Hepatocyte (in vitro differentiated cells): ENCODE measurements at regions not wholly inside any gene's neighbourhood (a gene's known extent, or its start where the extent isn't known, plus 50 kb on each side); places are given as distances from the start of the nearest gene placed in this dataset.

Experiments
- DNase-seq: peaks from one replicate; pipeline ENCODE4 v3.0.0-alpha.2; 2016; ENCODE audit warnings: low spot score
- H2AFZ ChIP-seq: fragments of 200-600 bp; sonication (generic); 2 replicates; pipeline ENCODE4 v1.6.0; 2016; ENCODE audit warnings: antibody characterized with exemption, mild to moderate bottlenecking
- H3K27ac ChIP-seq: fragments of 200-600 bp; sonication (generic); 2 replicates; pipeline ENCODE4 v1.5.1; 2016; ENCODE audit warnings: mild to moderate bottlenecking
- H3K27me3 ChIP-seq: fragments of 200-600 bp; sonication (generic); 2 replicates; pipeline ENCODE4 v1.6.1; 2016
- H3K36me3 ChIP-seq: fragments of 200-600 bp; sonication (generic); replicated peaks from 2 replicates; pipeline ENCODE4 v1.5.1; 2016; ENCODE audit warnings: low read depth; ENCODE audit not compliant: insufficient read depth
- H3K4me1 ChIP-seq: fragments of 200-600 bp; sonication (generic); 2 replicates; pipeline ENCODE4 v1.5.1; 2016; ENCODE audit warnings: mild to moderate bottlenecking, moderate library complexity; ENCODE audit not compliant: insufficient read depth
- H3K4me2 ChIP-seq: fragments of 200-600 bp; sonication (generic); 2 replicates; pipeline ENCODE4 v1.6.0; 2016
- H3K4me3 ChIP-seq: fragments of 200-600 bp; sonication (generic); 2 replicates; pipeline ENCODE4 v1.5.1; 2016; ENCODE audit warnings: mild to moderate bottlenecking
- H3K79me2 ChIP-seq: fragments of 200-600 bp; sonication (generic); 2 replicates; pipeline ENCODE4 v1.6.0; 2017; ENCODE audit warnings: mild to moderate bottlenecking
- H3K9me2 ChIP-seq: fragments of 200-600 bp; sonication (generic); replicated peaks from 2 replicates; pipeline ENCODE4 v1.6.0; 2017; ENCODE audit warnings: mild to moderate bottlenecking; ENCODE audit not compliant: insufficient read depth
- H3K9me3 ChIP-seq: fragments of 200-600 bp; sonication (generic); 2 replicates; pipeline ENCODE4 v1.5.1; 2016; ENCODE audit warnings: low read depth, mild to moderate bottlenecking
- H4K20me1 ChIP-seq: fragments of 200-600 bp; sonication (generic); 2 replicates; pipeline ENCODE4 v1.6.0; 2016; ENCODE audit warnings: mild to moderate bottlenecking; ENCODE audit not compliant: insufficient read depth, poor library complexity, severe bottlenecking
- EZH2 ChIP-seq: fragments of 200-600 bp; sonication (generic); IDR thresholded peaks from 2 replicates; pipeline ENCODE4 v1.6.1; 2016; ENCODE audit warnings: antibody characterized with exemption, mild to moderate bottlenecking, borderline replicate concordance
- EZH2phosphoT487 ChIP-seq: fragments of 200-600 bp; sonication (generic); IDR thresholded peaks from one replicate; pipeline ENCODE4 v1.6.1; 2018; ENCODE audit warnings: antibody characterized with exemption, mild to moderate bottlenecking, low read depth, moderate library complexity; ENCODE audit not compliant: unreplicated experiment, severe bottlenecking
- WGBS: methylation state at CpG from one replicate; pipeline ENCODE4 v1.1.6; 2016; ENCODE audit warnings: low lambda C conversion rate; ENCODE audit errors: missing lambda C conversion rate; 5-methylcytosine and 5-hydroxymethylcytosine counted together
- TF ChIP-seq, protein P1 (sequence below): fragments of 200-600 bp; sonication (generic); IDR thresholded peaks from 2 replicates; pipeline ENCODE4 v1.5.1; 2016; ENCODE audit warnings: antibody characterized with exemption, mild to moderate bottlenecking; ENCODE audit not compliant: poor library complexity

- Histone ChIP-seq H3K4me1 (no peaks in the 10 kb centered on the region), H4K20me1 (no peaks in the 10 kb centered on the region), H3K9me3 (no peaks in the 10 kb centered on the region), H3K4me2 (no peak overlapping the region), H3K27me3 (no peaks in the 10 kb centered on the region), H3K9me2 (no peaks in the 10 kb centered on the region), H2AFZ (no peak overlapping the region), H3K27ac (no peak overlapping the region), H3K36me3 (no peaks in the 10 kb centered on the region), H3K79me2 (no peaks in the 10 kb centered on the region), H3K4me3 (no peak overlapping the region)
- TF ChIP-seq EZH2, result no peak
- no peak for TF ChIP-seq EZH2phosphoT487
- TF ChIP-seq, protein P1, sequence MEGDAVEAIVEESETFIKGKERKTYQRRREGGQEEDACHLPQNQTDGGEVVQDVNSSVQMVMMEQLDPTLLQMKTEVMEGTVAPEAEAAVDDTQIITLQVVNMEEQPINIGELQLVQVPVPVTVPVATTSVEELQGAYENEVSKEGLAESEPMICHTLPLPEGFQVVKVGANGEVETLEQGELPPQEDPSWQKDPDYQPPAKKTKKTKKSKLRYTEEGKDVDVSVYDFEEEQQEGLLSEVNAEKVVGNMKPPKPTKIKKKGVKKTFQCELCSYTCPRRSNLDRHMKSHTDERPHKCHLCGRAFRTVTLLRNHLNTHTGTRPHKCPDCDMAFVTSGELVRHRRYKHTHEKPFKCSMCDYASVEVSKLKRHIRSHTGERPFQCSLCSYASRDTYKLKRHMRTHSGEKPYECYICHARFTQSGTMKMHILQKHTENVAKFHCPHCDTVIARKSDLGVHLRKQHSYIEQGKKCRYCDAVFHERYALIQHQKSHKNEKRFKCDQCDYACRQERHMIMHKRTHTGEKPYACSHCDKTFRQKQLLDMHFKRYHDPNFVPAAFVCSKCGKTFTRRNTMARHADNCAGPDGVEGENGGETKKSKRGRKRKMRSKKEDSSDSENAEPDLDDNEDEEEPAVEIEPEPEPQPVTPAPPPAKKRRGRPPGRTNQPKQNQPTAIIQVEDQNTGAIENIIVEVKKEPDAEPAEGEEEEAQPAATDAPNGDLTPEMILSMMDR, result no peak
- 91% methylated on average over 2 of the region's 2 CpGs for WGBS
- no peak for DNase-seq
Measured at GRCh38 chrX:98114021-98114420, 1230.3 kb downstream of the RPA4 start.

DNA sequence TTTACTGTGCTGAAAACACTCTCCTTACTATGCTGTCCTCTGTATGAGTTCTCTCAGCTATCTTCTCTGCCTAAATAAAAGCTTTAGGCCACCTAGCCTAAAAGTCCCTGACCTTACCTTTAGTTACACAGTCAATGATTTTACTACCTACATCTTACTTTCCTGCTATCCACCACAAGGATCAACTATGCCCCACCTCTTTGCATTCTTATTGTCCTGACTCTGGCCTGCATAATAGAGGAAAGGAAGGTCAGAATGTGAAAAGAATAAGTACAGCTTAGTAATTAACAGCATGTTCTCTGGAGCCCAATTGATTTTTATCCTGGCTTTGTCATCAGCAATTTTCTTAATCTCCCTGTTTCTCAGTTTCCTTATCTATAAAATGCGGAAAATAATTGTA is 1257.8 kb downstream of the RPA4 start:
- Histone ChIP-seq H3K27ac (no peak overlapping the region), H3K9me3 (no peaks in the 10 kb centered on the region), H3K79me2 (no peaks in the 10 kb centered on the region), H3K4me3 (no peak overlapping the region), H4K20me1 (no peaks in the 10 kb centered on the region), H3K27me3 (no peaks in the 10 kb centered on the region), H3K36me3 (no peaks in the 10 kb centered on the region), H2AFZ (no peak overlapping the region), H3K4me1 (no peaks in the 10 kb centered on the region), H3K4me2 (no peak overlapping the region), H3K9me2 (no peaks in the 10 kb centered on the region)
- no peak for DNase-seq
- TF ChIP-seq, protein P1, result no peak
- no peak for TF ChIP-seq EZH2phosphoT487
- WGBS, result 62% methylated on average over 1 of the region's 1 CpG

GRCh38 chrX:98191003-98191402 is 1307.3 kb downstream of the RPA4 start:
- no peaks in the 10 kb centered on the region for H3K79me2 ChIP-seq
- H3K4me2 ChIP-seq, result no peak overlapping the region
- no peaks in the 10 kb centered on the region for H3K9me3 ChIP-seq
- H3K4me1 ChIP-seq, result no peaks in the 10 kb centered on the region
- H3K36me3 ChIP-seq, result no peaks in the 10 kb centered on the region
- H3K9me2 ChIP-seq, result no peaks in the 10 kb centered on the region
- no peak for DNase-seq
- H3K27me3 ChIP-seq, result no peaks in the 10 kb centered on the region
- no peak overlapping the region for H3K4me3 ChIP-seq
- WGBS, result 84% methylated on average over 1 of the region's 1 CpG
- no peak overlapping the region for H3K27ac ChIP-seq
- no peak overlapping the region for H2AFZ ChIP-seq
- TF ChIP-seq EZH2phosphoT487, result no peak
- no peaks in the 10 kb centered on the region for H4K20me1 ChIP-seq

DNA sequence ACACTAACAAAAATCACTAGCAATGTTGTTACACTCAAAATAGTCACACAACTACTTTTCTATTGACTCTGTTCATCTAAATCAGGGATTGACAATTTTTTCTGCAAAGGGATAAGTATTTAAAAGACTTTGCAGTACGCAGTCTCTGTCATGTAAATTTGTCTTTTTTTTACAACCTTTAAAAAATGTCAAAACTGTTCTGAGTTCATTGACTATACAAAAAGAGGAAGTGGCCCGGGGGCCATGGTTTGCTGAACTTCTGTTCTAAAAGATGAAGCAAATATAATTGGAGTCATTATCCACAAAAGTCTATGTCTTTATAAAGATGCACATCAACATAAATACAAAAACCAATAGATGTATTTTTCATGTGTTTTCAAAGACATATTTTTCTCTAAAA is 1310.3 kb downstream of the RPA4 start:
- H3K9me2 ChIP-seq, result no peaks in the 10 kb centered on the region
- no peaks in the 10 kb centered on the region for H4K20me1 ChIP-seq
- no peaks in the 10 kb centered on the region for H3K4me1 ChIP-seq
- H3K36me3 ChIP-seq, result no peaks in the 10 kb centered on the region
- no peak overlapping the region for H2AFZ ChIP-seq
- H3K4me3 ChIP-seq, result no peak overlapping the region
- no peak overlapping the region for H3K27ac ChIP-seq
- TF ChIP-seq EZH2, result no peak
- TF ChIP-seq, protein P1, result no peak
- no peak for TF ChIP-seq EZH2phosphoT487
- WGBS, result 92% methylated on average over 2 of the region's 2 CpGs
- H3K27me3 ChIP-seq, result no peaks in the 10 kb centered on the region
- DNase-seq, result no peak
- H3K79me2 ChIP-seq, result no peaks in the 10 kb centered on the region
- H3K4me2 ChIP-seq, result no peak overlapping the region
- H3K9me3 ChIP-seq, result no peaks in the 10 kb centered on the region
